ENCODE measurements at regions not wholly inside any gene's neighbourhood (a gene's known extent, or its start where the extent isn't known, plus 50 kb on each side); places are given as distances from the start of the nearest gene placed in this dataset.

DNA sequence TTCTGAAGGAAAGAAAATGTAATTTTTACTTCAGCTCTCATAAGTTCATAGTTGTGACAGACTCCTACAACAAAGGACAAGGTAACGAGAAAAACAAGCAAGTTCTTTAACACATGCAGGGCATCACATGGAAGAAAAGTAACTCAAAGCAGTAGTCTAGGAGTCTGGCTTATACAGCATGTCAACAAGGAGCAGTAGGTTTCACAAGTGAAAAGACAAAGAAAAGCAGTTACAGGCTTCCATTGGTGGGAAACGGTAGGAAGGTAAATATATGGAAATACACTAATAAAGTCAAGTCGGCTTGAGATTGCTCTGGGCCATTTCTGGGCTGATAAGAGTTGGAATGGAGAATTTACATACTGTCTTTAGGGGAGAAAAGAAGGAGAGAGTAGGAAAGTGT lies 228.4 kb upstream of the ZFP42 start:
- no peak for DNase-seq (ENCODE audit: missing footprints)
- no peak for ATAC-seq
- intact Hi-C loops (cut with DNase I), result no loop called here

DNA sequence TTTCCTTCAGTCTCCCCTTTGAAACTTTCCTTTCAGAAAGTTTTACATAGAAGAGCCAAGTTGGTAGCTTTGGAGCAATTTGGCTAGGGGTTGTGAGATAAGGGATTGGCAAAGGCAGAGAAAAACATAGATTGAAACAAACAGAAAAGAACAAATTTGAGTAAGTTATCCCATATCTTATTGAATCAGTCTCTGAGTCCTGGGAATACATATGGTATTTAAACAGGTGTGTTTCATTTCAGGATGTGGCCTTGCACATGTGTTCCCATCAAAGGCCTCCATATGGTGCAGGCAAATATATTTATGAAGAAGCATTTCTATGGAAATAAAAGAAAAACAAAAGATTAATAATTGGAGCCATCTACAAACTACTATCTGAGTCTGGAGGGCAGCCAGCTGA lies 227.9 kb upstream of the ZFP42 start:
- no peak for ATAC-seq
- no peak for DNase-seq (ENCODE audit: missing footprints)
- intact Hi-C loops (cut with DNase I), result no loop called here

GRCh38 chr4:187770345-187770744 lies 225.2 kb upstream of the ZFP42 start:
- no peak for DNase-seq (ENCODE audit: missing footprints)
- intact Hi-C loops (cut with DNase I), result no loop called here
- ATAC-seq, result no peak

- DNase-seq (ENCODE audit: missing footprints), result no peak
- no peak for ATAC-seq
- intact Hi-C loops (cut with DNase I), result no loop called here
Observed at GRCh38 chr4:187777954-187778353, 217.6 kb upstream of the ZFP42 start.

DNA sequence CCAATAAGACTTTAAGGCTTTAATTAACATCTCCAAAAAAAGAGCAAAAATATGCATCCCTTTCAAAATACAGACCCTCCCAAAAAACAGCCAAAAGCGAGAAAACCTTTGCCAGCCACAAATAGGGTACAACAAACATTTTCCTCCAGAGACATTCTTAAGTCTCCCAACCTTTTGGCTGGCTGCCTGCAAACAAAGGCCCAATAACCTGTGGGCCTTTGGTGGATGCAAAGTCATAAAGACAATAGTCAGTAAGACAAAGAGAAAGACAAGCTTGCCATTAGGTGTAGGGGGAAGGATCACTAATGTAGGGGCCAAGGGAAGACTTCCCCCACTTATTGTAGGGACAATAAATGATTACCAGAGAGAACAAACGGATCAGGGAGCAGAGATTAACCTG lies 215.5 kb upstream of the ZFP42 start:
- intact Hi-C loops (cut with DNase I), result no loop called here
- ATAC-seq (no peak), DNase-seq (ENCODE audit: missing footprints) (no peak)

GRCh38 chr4:187782286-187782824 lies 213.2 kb upstream of the ZFP42 start:
- ATAC-seq (no peak), DNase-seq (ENCODE audit: missing footprints) (no peak)
- intact Hi-C loops (cut with DNase I), result no loop called here

GRCh38 chr4:187786190-187786589 lies 209.4 kb upstream of the ZFP42 start:
- no peak for DNase-seq (ENCODE audit: missing footprints)

GRCh38 chr4:187789078-187789477 lies 206.5 kb upstream of the ZFP42 start:
- ATAC-seq (no peak), DNase-seq (ENCODE audit: missing footprints) (no peak)
- intact Hi-C loops (cut with DNase I), result no loop called here

More at GRCh38 chr4:187786190-187786589, 209.4 kb upstream of the ZFP42 start:
- intact Hi-C loops (cut with DNase I), result no loop called here
- ATAC-seq, result no peak

DNA sequence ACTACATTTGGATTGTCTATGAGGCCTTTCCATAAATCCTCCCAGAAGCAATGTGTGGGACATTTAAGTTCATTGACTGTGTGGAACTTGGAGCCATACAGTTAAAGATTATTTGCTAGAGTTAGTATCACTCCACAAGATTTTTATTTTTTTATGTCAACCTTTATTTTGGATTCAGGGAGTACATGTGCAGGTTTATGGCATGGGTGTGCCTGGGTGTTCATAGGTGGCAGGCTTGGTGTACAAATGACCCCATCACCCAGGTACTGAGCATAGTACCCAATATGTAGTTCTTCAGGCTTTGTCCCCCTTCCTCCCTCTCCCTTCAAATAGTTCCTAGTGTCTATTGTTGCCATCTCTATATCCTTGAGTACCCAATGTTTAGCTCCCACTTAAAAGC lies 199.8 kb upstream of the ZFP42 start:
- ATAC-seq, result no peak
- intact Hi-C loops (cut with DNase I), result no loop called here
- DNase-seq (ENCODE audit: missing footprints), result no peak

DNA sequence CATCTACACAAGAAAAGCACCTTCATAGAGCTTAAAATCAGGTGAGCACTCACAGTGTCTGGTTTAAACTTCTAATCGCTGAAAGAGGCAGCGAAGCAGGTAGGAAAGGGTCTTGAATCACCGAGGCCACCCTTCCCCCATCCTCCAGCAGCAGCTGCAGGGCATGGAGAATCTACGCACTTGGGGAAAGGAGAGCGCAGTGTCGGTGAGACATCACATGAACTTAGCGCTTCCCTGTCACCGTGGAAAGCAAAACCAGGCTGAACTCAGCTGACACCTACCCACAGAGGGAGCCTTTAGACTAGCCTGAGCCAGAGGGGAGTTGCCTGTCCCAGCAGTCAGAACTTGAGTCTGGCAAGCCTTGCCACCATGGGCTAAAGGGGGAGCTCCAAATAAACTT lies 197.2 kb upstream of the ZFP42 start:
- intact Hi-C loops (cut with DNase I), result no loop called here
- no peak for ATAC-seq
- no peak for DNase-seq (ENCODE audit: missing footprints)

DNA sequence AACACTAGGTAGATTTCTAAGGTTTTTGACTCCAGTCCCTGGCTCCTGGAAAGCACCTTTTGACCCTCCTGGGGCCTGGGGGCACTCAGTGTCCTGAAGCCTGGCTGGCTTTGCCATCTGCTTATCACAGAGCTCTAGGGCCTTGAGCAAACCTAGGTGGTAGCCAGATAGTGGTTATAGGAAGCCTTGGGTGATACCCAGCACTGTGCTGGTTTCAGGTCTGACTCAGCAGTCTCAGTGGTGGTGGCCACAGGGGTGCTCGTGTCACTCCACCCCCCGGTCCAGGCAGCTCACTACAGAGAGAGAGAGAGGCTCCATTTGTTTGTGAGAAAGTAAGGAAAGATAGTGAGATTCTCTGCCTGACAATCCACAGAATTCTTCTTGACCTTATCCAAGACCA lies 195.8 kb upstream of the ZFP42 start:
- DNase-seq (ENCODE audit: missing footprints), result no peak
- no peak for ATAC-seq
- intact Hi-C loops (cut with DNase I), result no loop called here

GRCh38 chr4:187811591-187811990 lies 184.0 kb upstream of the ZFP42 start:
- intact Hi-C loops (cut with DNase I), result no loop called here
- no peak for DNase-seq (ENCODE audit: missing footprints)
- no peak for ATAC-seq

- ATAC-seq (no peak), DNase-seq (ENCODE audit: missing footprints) (peak; percentile 73)
- intact Hi-C loops (cut with DNase I), result no loop called here
Observed at GRCh38 chr4:187814737-187815465, 180.7 kb upstream of the ZFP42 start.

DNA sequence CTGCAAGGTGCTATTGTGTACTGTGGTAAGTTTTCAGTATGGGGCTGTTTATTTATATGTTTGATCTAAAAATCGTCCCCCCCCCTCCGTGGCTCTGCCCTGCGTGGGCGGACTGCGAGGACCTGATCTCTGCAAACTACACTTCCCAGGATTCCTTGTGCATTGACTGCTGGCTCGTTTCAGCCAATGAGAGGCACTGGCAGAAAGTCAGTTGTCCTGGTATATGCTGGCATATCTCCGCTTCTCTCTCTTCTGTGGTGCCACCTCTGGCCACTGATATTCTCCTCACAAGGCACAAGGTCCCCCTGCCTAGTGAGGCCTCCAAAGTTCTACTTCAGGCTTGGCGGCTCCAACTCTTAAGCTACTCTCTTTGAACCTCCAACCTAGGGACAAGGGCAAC lies 168.8 kb upstream of the ZFP42 start:
- no peak for ATAC-seq
- intact Hi-C loops (cut with DNase I), result no loop called here
- no peak for DNase-seq (ENCODE audit: missing footprints)

GRCh38 chr4:187827631-187828030 lies 167.9 kb upstream of the ZFP42 start:
- DNase-seq (ENCODE audit: missing footprints) (no peak), ATAC-seq (no peak)
- intact Hi-C loops (cut with DNase I), result no loop called here

DNA sequence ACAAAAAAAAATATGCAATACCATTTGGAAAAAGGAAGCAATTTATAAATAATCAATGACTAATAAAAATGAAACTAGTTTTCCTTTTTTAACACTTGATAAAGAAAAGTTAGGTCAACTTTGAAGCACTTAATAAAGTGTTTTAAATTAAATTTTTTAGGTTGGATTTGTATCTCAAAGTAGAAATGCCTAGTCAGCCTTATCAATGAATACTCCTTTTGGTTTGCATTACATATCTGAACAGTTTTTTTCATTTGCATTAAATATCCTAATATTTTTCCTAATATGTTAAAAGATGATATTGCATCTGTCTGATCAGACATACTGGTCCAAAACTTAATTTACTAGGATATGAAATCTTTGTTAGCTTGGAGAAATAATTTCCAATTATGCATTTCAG lies 155.8 kb upstream of the ZFP42 start:
- no peak for DNase-seq (ENCODE audit: missing footprints)
- intact Hi-C loops (cut with DNase I), result no loop called here
- ATAC-seq, result no peak

- DNase-seq (ENCODE audit: missing footprints), result no peak
- no peak for ATAC-seq
- intact Hi-C loops (cut with DNase I), result no loop called here
Observed at GRCh38 chr4:187840814-187841213, 154.8 kb upstream of the ZFP42 start.

DNA sequence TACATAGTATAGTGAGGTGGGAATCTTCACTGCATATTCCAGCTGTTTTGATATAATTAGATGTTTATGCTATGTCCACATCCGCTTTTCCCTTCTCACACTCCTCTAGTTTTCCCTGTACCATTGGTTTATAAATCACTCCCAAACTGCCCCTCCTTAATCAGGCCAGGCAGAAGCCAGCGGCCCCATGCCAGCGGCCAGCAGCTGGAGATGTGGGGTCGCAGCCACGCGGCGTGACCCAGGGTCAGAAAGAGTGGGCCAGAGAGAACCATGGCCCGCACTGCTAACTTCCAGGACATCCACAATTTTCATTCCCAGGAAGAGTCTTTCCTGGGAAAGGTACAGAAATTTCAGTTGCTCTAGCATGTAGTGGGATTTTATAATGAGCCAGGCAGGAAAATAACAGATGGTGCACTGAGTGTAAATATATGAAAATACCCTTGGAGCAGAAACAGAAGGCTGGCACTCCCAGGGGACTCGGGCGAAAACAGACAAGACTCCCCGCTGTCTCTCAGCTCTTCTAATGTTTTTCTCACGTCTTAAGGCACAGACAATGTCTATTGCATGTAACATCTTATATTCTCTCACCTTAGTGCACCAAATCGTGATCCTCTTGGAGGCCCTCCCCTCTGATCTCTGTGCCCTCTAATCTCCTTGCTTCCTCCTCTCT lies 145.9 kb upstream of the ZFP42 start:
- DNase-seq (ENCODE audit: missing footprints), result no peak

DNA sequence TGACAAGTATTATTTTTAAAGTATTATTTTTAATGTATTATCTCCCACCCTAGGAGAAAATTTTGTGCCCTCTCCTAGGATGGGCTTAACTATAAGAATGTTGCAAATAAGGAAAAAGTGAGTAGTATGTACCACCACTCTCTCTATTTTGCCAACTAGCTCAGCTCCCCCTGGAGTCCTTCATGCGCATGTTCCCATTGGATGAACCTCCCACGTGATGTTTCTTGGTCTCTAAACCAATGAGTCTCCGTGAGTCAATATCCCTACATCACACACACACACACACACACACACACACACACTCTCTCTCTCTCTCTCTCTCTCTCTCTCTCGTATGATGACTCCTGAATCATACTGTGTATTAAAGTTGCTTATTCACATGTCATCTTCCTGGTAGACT lies 129.7 kb upstream of the ZFP42 start:
- ATAC-seq (no peak), DNase-seq (ENCODE audit: missing footprints) (no peak)
- intact Hi-C loops (cut with DNase I), result no loop called here

More for the DNA sequence above, 145.9 kb upstream of the ZFP42 start:
- intact Hi-C loops (cut with DNase I), result no loop called here
- no peak for ATAC-seq

- no peak for DNase-seq (ENCODE audit: missing footprints)
- intact Hi-C loops (cut with DNase I), result no loop called here
- ATAC-seq, result no peak
Observed at GRCh38 chr4:187883049-187883448, 112.5 kb upstream of the ZFP42 start.

Data from Right ventricle myocardium inferior (tissue), 1 donor.